Epithelial cell of proximal tubule (primary cell): ENCODE measurements at regions not wholly inside any gene's neighbourhood (a gene's known extent, or its start where the extent isn't known, plus 50 kb on each side); places are given as distances from the start of the nearest gene placed in this dataset.

Experiments
- DNase-seq: peaks from one replicate; pipeline ENCODE4 v3.0.0-alpha.2; 2011; ENCODE audit warnings: low read depth
- H3K4me3 ChIP-seq: 2 replicates; pipeline ENCODE4 v1.5.1; 2011; ENCODE audit warnings: low read depth, mild to moderate bottlenecking, low read length
- TF ChIP-seq, protein P1 (sequence below): conservative IDR thresholded peaks from 2 replicates; pipeline ENCODE4 v1.5.1; 2012; ENCODE audit warnings: low read depth, mild to moderate bottlenecking, low read length

DNA sequence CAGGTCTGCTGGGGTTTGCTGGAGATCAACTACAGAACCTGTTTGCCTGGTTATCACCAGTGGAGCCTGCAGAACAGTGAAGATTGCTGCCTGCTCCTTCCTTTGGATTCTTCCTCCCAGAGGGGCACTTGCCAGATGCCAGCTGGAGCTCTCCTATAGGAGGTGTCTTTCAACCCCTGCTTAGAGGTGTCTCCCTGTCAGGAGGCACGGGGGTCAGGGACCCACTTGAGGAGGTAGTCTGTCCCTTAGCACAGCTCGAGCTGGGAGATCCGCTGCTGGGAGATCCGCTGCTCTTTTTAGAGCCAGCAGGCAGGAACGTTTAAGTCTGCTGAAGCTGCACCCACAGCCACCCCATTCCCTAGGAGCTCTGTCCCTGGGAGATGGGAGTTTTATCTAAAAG, 1806.3 kb upstream of the ADGRL3 start:
- no peak overlapping the region for H3K4me3 ChIP-seq
- DNase-seq: no peak
- TF ChIP-seq, protein P1, sequence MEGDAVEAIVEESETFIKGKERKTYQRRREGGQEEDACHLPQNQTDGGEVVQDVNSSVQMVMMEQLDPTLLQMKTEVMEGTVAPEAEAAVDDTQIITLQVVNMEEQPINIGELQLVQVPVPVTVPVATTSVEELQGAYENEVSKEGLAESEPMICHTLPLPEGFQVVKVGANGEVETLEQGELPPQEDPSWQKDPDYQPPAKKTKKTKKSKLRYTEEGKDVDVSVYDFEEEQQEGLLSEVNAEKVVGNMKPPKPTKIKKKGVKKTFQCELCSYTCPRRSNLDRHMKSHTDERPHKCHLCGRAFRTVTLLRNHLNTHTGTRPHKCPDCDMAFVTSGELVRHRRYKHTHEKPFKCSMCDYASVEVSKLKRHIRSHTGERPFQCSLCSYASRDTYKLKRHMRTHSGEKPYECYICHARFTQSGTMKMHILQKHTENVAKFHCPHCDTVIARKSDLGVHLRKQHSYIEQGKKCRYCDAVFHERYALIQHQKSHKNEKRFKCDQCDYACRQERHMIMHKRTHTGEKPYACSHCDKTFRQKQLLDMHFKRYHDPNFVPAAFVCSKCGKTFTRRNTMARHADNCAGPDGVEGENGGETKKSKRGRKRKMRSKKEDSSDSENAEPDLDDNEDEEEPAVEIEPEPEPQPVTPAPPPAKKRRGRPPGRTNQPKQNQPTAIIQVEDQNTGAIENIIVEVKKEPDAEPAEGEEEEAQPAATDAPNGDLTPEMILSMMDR: no peak

DNA sequence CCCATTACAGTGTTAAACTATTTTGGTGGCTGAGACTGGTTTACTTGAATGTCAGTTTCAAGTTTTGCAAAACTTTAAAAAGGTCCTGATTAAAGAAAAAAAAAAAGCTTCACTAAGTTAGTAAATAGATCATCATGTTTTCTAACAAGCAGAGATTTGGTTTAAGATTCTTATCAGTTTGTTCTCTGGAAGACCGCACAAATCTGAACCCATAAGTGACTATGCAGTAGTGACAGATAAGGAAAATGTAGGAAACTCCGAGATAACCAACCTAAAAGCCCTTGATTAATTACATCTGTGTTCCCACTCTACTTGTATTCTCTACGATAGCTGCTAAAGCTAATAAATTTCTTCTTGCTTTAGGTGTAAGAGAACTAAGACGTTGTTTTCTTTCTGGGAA, 1799.8 kb upstream of the ADGRL3 start:
- DNase-seq: no peak
- no peak overlapping the region for H3K4me3 ChIP-seq
- TF ChIP-seq, protein P1: no peak

DNA sequence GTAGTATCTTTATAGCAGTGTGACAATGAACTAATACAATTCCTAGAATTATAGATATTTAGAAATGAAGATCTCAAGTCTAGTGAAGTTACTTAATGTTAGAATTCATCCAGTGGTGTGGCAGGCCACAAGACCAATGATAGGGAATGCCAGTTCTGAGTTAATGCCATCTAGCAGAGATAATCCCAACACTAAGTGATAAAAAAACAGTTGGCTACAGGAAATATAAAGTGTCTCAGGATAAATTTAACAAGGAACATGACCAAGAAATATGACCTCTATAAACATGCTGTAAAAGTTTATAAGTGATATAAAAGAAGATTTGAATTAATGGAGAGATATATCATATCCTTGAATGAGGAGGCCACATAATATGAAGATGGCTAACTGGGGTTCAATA, 1790.5 kb upstream of the ADGRL3 start:
- TF ChIP-seq, protein P1: no peak
- DNase-seq: no peak
- H3K4me3 ChIP-seq: no peak overlapping the region

DNA sequence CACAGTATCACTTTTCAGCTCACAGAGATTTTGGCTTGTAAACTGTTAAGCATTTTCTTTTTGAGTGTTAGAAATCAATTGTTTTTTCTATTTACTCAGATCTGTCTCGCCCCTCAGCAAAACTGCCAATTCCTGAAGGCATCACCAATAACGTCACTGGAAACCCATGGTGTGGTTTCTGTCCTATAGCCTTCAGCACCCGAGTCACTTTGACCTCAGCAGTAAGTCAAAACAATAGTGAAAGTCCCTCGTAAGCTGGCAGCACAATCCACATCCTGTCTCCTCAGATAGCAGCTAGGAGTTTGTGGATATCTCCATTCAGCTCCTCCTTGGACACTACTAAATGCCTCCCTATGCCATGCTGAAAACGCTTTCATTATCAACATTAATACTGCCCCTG, 1787.4 kb upstream of the ADGRL3 start:
- H3K4me3 ChIP-seq: no peak overlapping the region
- DNase-seq: no peak
- TF ChIP-seq, protein P1: no peak

DNA sequence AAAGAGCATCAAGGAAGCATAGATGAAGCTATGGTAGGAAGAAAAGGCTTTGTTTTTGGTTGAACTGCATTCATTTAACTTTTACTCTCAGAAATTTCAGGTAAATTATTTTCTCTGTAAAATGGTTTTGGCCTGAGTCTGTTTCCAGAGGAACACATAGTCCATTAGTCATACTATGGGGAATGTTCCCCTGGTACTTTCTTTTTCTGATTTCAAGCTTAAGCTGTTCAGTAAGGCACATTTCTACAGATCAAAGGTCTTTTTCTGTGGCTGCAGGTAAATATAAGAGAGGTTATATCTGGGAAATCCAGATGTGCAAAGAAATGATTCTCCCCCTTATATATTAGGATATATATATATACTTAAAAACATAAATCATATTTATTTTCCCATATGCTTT, 1744.4 kb upstream of the ADGRL3 start:
- H3K4me3 ChIP-seq: no peak overlapping the region
- no peak for DNase-seq
- TF ChIP-seq, protein P1: no peak

DNA sequence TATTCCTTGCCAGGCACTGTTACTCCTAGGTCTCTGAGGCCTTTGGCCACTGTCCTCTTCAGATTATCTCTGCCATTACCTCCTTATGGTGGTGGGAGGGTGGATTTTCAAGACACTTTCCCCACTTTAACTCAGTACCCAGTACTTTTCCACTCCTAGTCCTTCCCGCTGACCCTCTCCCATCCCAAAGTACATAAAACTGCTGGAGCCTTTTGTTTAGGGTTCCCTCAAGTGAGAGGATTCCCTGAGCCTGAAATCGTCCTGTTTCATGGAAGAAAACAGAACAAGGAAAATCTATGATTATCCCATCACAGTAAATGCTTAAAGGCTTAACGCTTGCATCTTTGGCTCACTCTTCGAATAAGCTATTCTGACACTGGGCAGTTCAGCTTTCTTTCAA, 1742.5 kb upstream of the ADGRL3 start:
- no peak overlapping the region for H3K4me3 ChIP-seq
- no peak for DNase-seq
- TF ChIP-seq, protein P1: no peak

DNA sequence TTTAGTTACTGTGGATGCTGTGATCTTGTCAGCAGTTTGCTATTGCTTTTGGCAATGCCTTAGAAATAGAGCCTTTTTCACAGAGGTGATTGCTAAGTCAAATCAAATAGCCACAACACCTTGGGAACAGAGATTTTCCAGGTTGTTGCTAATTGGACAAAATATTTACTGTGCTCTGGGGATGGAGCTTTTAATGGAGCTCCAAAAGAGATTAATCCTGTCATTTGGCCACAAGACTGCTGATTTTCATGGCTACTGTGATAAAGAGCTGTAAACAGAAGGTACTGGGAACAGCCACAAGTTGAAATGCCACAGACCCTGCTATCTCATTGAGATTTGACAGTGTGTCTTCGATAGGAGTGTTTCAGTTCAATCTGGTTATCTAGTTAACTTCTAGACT, 1715.2 kb upstream of the ADGRL3 start:
- no peak overlapping the region for H3K4me3 ChIP-seq
- no peak for DNase-seq
- TF ChIP-seq, protein P1: no peak
